ENCODE measurements at regions not wholly inside any gene's neighbourhood (a gene's known extent, or its start where the extent isn't known, plus 50 kb on each side); places are given as distances from the start of the nearest gene placed in this dataset.

- TF ChIP-seq CTCF (IDR thresholded peaks at IDR 0.05) (no peak), POLR2A (IDR thresholded peaks at IDR 0.05) (no peak)
Observed at GRCh38 chr5:125505115-125505514, 758.7 kb upstream of the ZNF608 start.

Measured in lower leg skin (tissue), 3 donors.